22Rv1 (cell line): ENCODE measurements at regions not wholly inside any gene's neighbourhood (a gene's known extent, or its start where the extent isn't known, plus 50 kb on each side); places are given as distances from the start of the nearest gene placed in this dataset.

Experiments
- H3K27ac ChIP-seq: fragments of 450-650 bp; 2 replicates; pipeline ENCODE4 v1.5.1; 2017
- CTCF ChIP-seq: fragments of 450-650 bp; IDR thresholded peaks from 2 replicates; pipeline ENCODE4 v1.5.1; 2017; ENCODE audit warnings: mild to moderate bottlenecking
- ZFX ChIP-seq: fragments of 450-650 bp; IDR thresholded peaks from 2 replicates; pipeline ENCODE4 v1.6.1; 2017; ENCODE audit warnings: antibody characterized with exemption, borderline replicate concordance

- TF ChIP-seq ZFX, result no peak
- no peak for TF ChIP-seq CTCF
- no peak overlapping the region for H3K27ac ChIP-seq
Measured at GRCh38 chr12:77667101-77667500, 163.6 kb upstream of the NAV3 start.

GRCh38 chr12:77648716-77649115, 182.0 kb upstream of the NAV3 start:
- H3K27ac ChIP-seq, result no peak overlapping the region
- no peak for TF ChIP-seq ZFX

GRCh38 chr12:77645966-77646598, 184.6 kb upstream of the NAV3 start:
- TF ChIP-seq CTCF (no peak), ZFX (no peak)
- H3K27ac ChIP-seq, result no peak overlapping the region

- no peak overlapping the region for H3K27ac ChIP-seq
- no peak for TF ChIP-seq ZFX
- TF ChIP-seq CTCF, result no peak
Measured at GRCh38 chr12:77644915-77645605, 185.6 kb upstream of the NAV3 start.

- no peak for TF ChIP-seq ZFX
- no peak for TF ChIP-seq CTCF
- no peak overlapping the region for H3K27ac ChIP-seq
Measured at GRCh38 chr12:77642246-77642645, 188.4 kb upstream of the NAV3 start.

- TF ChIP-seq CTCF, result no peak
- TF ChIP-seq ZFX, result no peak
- no peak overlapping the region for H3K27ac ChIP-seq
Measured at GRCh38 chr12:77640356-77640755, 190.3 kb upstream of the NAV3 start.

- TF ChIP-seq CTCF (no peak), ZFX (no peak)
- no peak overlapping the region for H3K27ac ChIP-seq
Measured at GRCh38 chr12:77630790-77631445, 199.8 kb upstream of the NAV3 start.
